Neuronal stem cell (in vitro differentiated cells): ENCODE measurements at regions not wholly inside any gene's neighbourhood (a gene's known extent, or its start where the extent isn't known, plus 50 kb on each side); places are given as distances from the start of the nearest gene placed in this dataset.

Experiments used
- DNase-seq: peaks from one replicate; pipeline ENCODE4 v3.0.0-alpha.2; 2013; ENCODE audit warnings: low spot score
- H2AFZ ChIP-seq: one replicate; pipeline ENCODE4 v1.6.1; 2013; ENCODE audit warnings: mild to moderate bottlenecking, low read length, inconsistent platforms
- H2AK5ac ChIP-seq: 2 replicates; pipeline ENCODE4 v1.6.1; 2013; ENCODE audit warnings: low read depth, mild to moderate bottlenecking, inconsistent platforms, low read length, moderate library complexity, mixed read lengths
- H2BK120ac ChIP-seq: 2 replicates; pipeline ENCODE4 v1.6.1; 2013; ENCODE audit warnings: low read depth, mild to moderate bottlenecking, inconsistent platforms, low read length, moderate library complexity, mixed read lengths
- H2BK12ac ChIP-seq: one replicate; pipeline ENCODE4 v1.6.1; 2013; ENCODE audit warnings: low read length, inconsistent platforms
- H2BK15ac ChIP-seq: 2 replicates; pipeline ENCODE4 v1.6.1; 2013; ENCODE audit warnings: mild to moderate bottlenecking, low read length, inconsistent platforms, mixed read lengths
- H2BK5ac ChIP-seq: one replicate; pipeline ENCODE4 v1.6.1; 2013; ENCODE audit warnings: inconsistent platforms, mild to moderate bottlenecking, low read length, moderate library complexity
- H3K14ac ChIP-seq: one replicate; pipeline ENCODE4 v1.6.1; 2013; ENCODE audit warnings: low read length, inconsistent platforms
- H3K18ac ChIP-seq: 2 replicates; pipeline ENCODE4 v1.6.1; 2013; ENCODE audit warnings: low read length, inconsistent platforms
- H3K23ac ChIP-seq: 2 replicates; pipeline ENCODE4 v1.6.1; 2013; ENCODE audit warnings: low read depth, mild to moderate bottlenecking, mixed read lengths, low read length, inconsistent platforms; ENCODE audit not compliant: poor library complexity
- H3K27ac ChIP-seq: replicated peaks from 3 replicates; pipeline ENCODE4 v1.5.1; 2013; ENCODE audit warnings: low read length, inconsistent platforms
- H3K27me3 ChIP-seq, 3 experiments: 2 replicates each; pipeline ENCODE4 v1.6.1; 2013; ENCODE audit warnings: low read length in 3 of 3, mild to moderate bottlenecking in 2 of 3, inconsistent platforms in 1 of 3, low read depth in 1 of 3, mixed read lengths in 1 of 3, moderate library complexity in 1 of 3; ENCODE audit not compliant: control insufficient read depth in 3 of 3, insufficient read depth in 3 of 3
- H3K36me3 ChIP-seq, 2 donors: replicated peaks in 1 of 2; 2 replicates each; pipeline ENCODE4 v1.6.1; 2013; ENCODE audit warnings: low read length in 2 of 2; ENCODE audit not compliant: control insufficient read depth in 2 of 2, insufficient read depth in 2 of 2
- H3K4ac ChIP-seq: 2 replicates; pipeline ENCODE4 v1.6.1; 2013; ENCODE audit warnings: inconsistent platforms, mild to moderate bottlenecking, low read length, moderate library complexity
- H3K4me1 ChIP-seq, 2 donors: 1 replicate in 1 of 2; 2 replicates in 1 of 2; pipeline ENCODE4 v1.6.1; 2013; ENCODE audit warnings: low read length in 2 of 2, low read depth in 1 of 2; ENCODE audit not compliant: control insufficient read depth in 2 of 2, insufficient read depth in 1 of 2
- H3K4me2 ChIP-seq: one replicate; pipeline ENCODE4 v1.6.1; 2013; ENCODE audit warnings: mild to moderate bottlenecking, low read length, inconsistent platforms; ENCODE audit not compliant: insufficient read depth, poor library complexity, severe bottlenecking
- H3K4me3 ChIP-seq, 2 donors: 2 replicates each; pipeline ENCODE4 v1.5.1; 2013; ENCODE audit warnings: low read length in 2 of 2, mild to moderate bottlenecking in 2 of 2, inconsistent platforms in 1 of 2, moderate library complexity in 1 of 2
- H3K79me1 ChIP-seq: one replicate; pipeline ENCODE4 v1.6.1; 2013; ENCODE audit warnings: low read depth, mild to moderate bottlenecking, inconsistent platforms, low read length, moderate library complexity
- H3K9ac ChIP-seq: one replicate; pipeline ENCODE4 v1.6.1; 2013; ENCODE audit warnings: mild to moderate bottlenecking, low read depth, low read length, inconsistent platforms; ENCODE audit not compliant: poor library complexity
- H3K9me3 ChIP-seq, 2 donors: replicated peaks in 1 of 2; 2 replicates each; pipeline versions ENCODE3 to v1.6.1; 2013; ENCODE audit warnings: low read length in 2 of 2, mild to moderate bottlenecking in 2 of 2, inconsistent platforms in 1 of 2, low read depth in 1 of 2, mixed read lengths in 1 of 2, moderate library complexity in 1 of 2; ENCODE audit not compliant: control insufficient read depth in 2 of 2, insufficient read depth in 1 of 2
- H4K8ac ChIP-seq: one replicate; pipeline ENCODE4 v1.6.1; 2013; ENCODE audit warnings: low read depth, mild to moderate bottlenecking, inconsistent platforms, low read length, moderate library complexity
- H4K91ac ChIP-seq: one replicate; pipeline ENCODE4 v1.6.1; 2013; ENCODE audit warnings: low read length, low read depth, mild to moderate bottlenecking, inconsistent platforms; ENCODE audit not compliant: poor library complexity
- WGBS, 2 donors: extraction: QIAGEN DNeasy Blood & Tissue Kit; methylation state at CpG; one replicate each; pipeline ENCODE4 v1.1.7; 2013; ENCODE audit warnings: missing lambda C conversion rate in 2 of 2, mixed read lengths in 1 of 2; ENCODE audit not compliant: insufficient read length in 2 of 2, insufficient replicate concordance in 1 of 2; ENCODE audit errors: extremely low coverage in 2 of 2; 5-methylcytosine and 5-hydroxymethylcytosine counted together

GRCh38 chr15:81869161-81869954 is 176.5 kb downstream of the MEX3B start:
- Histone ChIP-seq H3K27me3 (no peaks in the 10 kb centered on the region), H3K23ac (no peak overlapping the region), H3K18ac (peak overlapping the region; percentile 7), H4K8ac (no peak overlapping the region), H3K9ac (peak overlapping the region; percentile 46), H3K9me3 (peaks cover 0 to 2% of the 10 kb centered on the region in 2 donors), H3K27ac (no peak overlapping the region), H3K4me1 (peaks cover 0 to 2% of the 10 kb centered on the region in 2 donors), H2AK5ac (no peak overlapping the region), H2AFZ (no peak overlapping the region), H3K4me3 (no peak overlapping the region), H2BK15ac (no peak overlapping the region), H2BK120ac (no peak overlapping the region), H3K79me1 (no peaks in the 10 kb centered on the region), H2BK5ac (no peak overlapping the region), H3K4ac (no peak overlapping the region), H2BK12ac (no peak overlapping the region), H3K14ac (peak overlapping the region; percentile 75), H4K91ac (no peak overlapping the region), H3K36me3 (no peaks in the 10 kb centered on the region), H3K4me2 (no peak overlapping the region)
- DNase-seq: no peak
- no CpG with 5 or more reads among the region's 10 CpGs for WGBS, 2 donors

- Histone ChIP-seq H3K4me2 (no peak overlapping the region), H2BK120ac (no peak overlapping the region), H3K79me1 (no peaks in the 10 kb centered on the region), H3K23ac (no peak overlapping the region), H2BK5ac (no peak overlapping the region), H3K18ac (no peak overlapping the region), H4K91ac (no peak overlapping the region), H2BK15ac (no peak overlapping the region), H4K8ac (no peak overlapping the region), H2AK5ac (no peak overlapping the region), H3K27ac (no peak overlapping the region), H3K14ac (no peak overlapping the region), H3K4ac (no peak overlapping the region), H3K36me3 (no peaks in the 10 kb centered on the region), H2AFZ (no peak overlapping the region), H3K27me3 (no peaks in the 10 kb centered on the region), H2BK12ac (no peak overlapping the region), H3K4me1 (peaks cover 0 to 2% of the 10 kb centered on the region in 2 donors), H3K9ac (no peak overlapping the region), H3K4me3 (no peak overlapping the region), H3K9me3 (peaks cover 0 to 2% of the 10 kb centered on the region in 2 donors)
- WGBS, 2 donors: no CpG with 5 or more reads among the region's 11 CpGs
- DNase-seq: no peak
These were observed 179.8 kb downstream of the MEX3B start for GRCh38 chr15:81865850-81866537.

GRCh38 chr15:81863162-81863561 is 182.7 kb downstream of the MEX3B start:
- H3K27ac ChIP-seq: no peak overlapping the region
- H3K9me3 ChIP-seq: peaks cover 0 to 2% of the 10 kb centered on the region in 2 donors
- H2BK15ac ChIP-seq: no peak overlapping the region
- DNase-seq: no peak
- H3K36me3 ChIP-seq: no peaks in the 10 kb centered on the region
- no peak overlapping the region for H3K14ac ChIP-seq
- H3K9ac ChIP-seq: no peak overlapping the region
- H3K23ac ChIP-seq: no peak overlapping the region
- H2AK5ac ChIP-seq: no peak overlapping the region
- H3K4me2 ChIP-seq: no peak overlapping the region
- no peak overlapping the region for H2BK120ac ChIP-seq
- H3K79me1 ChIP-seq: no peaks in the 10 kb centered on the region
- H3K18ac ChIP-seq: no peak overlapping the region
- no peaks in the 10 kb centered on the region for H3K27me3 ChIP-seq
- WGBS, 2 donors: no CpG with 5 or more reads among the region's 2 CpGs
- no peak overlapping the region for H4K91ac ChIP-seq
- no peak overlapping the region for H3K4me3 ChIP-seq
- H3K4ac ChIP-seq: no peak overlapping the region
- H2BK5ac ChIP-seq: no peak overlapping the region
- peaks cover 0 to 2% of the 10 kb centered on the region in 2 donors for H3K4me1 ChIP-seq
- no peak overlapping the region for H2BK12ac ChIP-seq
- H2AFZ ChIP-seq: no peak overlapping the region
- H4K8ac ChIP-seq: no peak overlapping the region

GRCh38 chr15:81859737-81860516 is 185.9 kb downstream of the MEX3B start:
- Histone ChIP-seq H4K8ac (no peak overlapping the region), H3K4me3 (no peak overlapping the region), H2AFZ (no peak overlapping the region), H3K36me3 (no peaks in the 10 kb centered on the region), H3K9me3 (no peaks in the 10 kb centered on the region), H3K4me1 (no peaks in the 10 kb centered on the region), H3K27ac (no peak overlapping the region), H3K4me2 (no peak overlapping the region), H2BK5ac (no peak overlapping the region), H3K14ac (no peak overlapping the region), H3K18ac (no peak overlapping the region), H2AK5ac (no peak overlapping the region), H2BK12ac (no peak overlapping the region), H4K91ac (no peak overlapping the region), H3K23ac (no peak overlapping the region), H3K9ac (no peak overlapping the region), H2BK120ac (no peak overlapping the region), H3K79me1 (no peaks in the 10 kb centered on the region), H3K4ac (no peak overlapping the region), H3K27me3 (no peaks in the 10 kb centered on the region), H2BK15ac (no peak overlapping the region)
- no peak for DNase-seq
- no CpG with 5 or more reads among the region's 9 CpGs for WGBS, 2 donors
